HG03378 (cell line): ENCODE measurements at regions not wholly inside any gene's neighbourhood (a gene's known extent, or its start where the extent isn't known, plus 50 kb on each side); places are given as distances from the start of the nearest gene placed in this dataset.
"Not testable (repeated sequence)": the region's sequence is repeated elsewhere in the genome, so short reads cannot be mapped to it uniquely, and the experiment has no call there.

Experiments used
- ATAC-seq: cut with Tn5 transposase; IDR thresholded peaks from one replicate; pipeline ENCODE4 v1.9.1; 2021; ENCODE audit warnings: mild to moderate bottlenecking, moderate library complexity; ENCODE audit not compliant: unreplicated experiment

- ATAC-seq: no peak
Measured at GRCh38 chr5:82586181-82586580, 308.0 kb upstream of the RPS23 start.

- ATAC-seq: no peak
Measured at GRCh38 chr5:82584631-82585030, 306.5 kb upstream of the RPS23 start.

GRCh38 chr5:82583331-82583730 lies 305.2 kb upstream of the RPS23 start:
- ATAC-seq: not testable (repeated sequence)

GRCh38 chr5:82564963-82565362 lies 286.8 kb upstream of the RPS23 start:
- no peak for ATAC-seq

DNA sequence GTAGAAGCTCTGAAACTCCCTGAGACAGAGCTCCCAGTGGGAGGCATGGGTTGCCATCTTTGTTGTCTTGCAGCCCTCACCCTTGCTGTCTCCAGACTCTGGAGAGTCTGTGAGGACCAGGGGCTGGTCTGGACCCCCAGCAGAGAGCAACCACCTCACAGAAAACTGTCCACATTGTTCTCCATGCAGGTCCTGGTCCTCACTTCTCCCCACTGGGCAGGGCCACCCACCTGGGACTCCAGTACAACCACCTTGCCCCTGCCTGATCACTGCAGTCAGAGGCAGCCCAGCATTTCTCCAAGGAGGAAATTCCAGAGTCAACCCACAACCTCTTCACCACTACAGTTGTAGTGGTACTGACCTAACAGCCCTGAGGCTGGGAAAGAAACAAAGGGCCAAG lies 285.6 kb upstream of the RPS23 start:
- ATAC-seq: no peak

DNA sequence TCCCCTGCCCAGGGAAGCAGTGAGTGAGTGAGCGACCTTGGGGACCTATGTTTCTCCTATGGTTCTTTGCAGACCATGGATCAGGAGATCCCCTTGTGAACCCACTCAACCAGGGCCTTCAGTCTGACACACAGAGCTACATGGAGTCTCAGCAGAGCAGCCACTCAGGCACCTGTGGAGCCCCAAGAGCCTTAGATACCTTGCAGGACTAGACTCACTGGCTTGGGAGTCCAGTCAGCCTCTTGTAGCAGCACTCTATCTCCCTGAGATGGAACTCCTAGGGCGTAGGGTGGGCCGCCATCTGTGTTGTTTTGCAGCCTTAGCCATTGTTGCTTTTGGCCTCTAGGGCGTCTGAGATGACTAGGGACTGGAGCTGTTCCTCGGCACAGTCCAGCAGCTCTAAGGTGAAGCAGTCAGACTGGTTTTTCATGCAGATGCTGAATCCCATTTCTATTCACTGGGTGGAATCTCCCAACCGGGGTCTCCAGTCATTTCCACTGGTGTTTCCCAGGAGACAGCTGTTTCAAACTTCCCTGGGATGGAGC lies 284.6 kb upstream of the RPS23 start:
- ATAC-seq: no peak

DNA sequence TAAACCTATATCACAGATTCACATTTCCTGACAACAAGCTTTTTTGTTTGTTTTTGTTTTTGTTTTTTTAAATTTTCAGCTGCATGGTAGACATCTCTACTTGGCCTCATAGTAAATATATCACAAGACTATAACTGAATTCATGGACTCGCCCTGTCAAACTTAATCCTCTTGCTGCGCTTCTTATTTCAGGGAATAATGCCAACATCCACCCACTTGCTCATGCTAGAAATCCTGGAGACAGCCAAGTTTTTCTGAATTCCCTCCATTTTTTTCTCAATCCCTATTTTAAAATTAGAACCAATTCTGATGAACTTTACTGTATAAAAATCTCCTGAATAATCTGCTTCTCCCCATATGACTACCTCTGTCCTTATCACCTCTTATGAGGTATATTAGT lies 283.6 kb upstream of the RPS23 start:
- no peak for ATAC-seq

- ATAC-seq: no peak
Measured at GRCh38 chr5:82560969-82561368, 282.8 kb upstream of the RPS23 start.

GRCh38 chr5:82560561-82560960 lies 282.4 kb upstream of the RPS23 start:
- ATAC-seq: no peak

DNA sequence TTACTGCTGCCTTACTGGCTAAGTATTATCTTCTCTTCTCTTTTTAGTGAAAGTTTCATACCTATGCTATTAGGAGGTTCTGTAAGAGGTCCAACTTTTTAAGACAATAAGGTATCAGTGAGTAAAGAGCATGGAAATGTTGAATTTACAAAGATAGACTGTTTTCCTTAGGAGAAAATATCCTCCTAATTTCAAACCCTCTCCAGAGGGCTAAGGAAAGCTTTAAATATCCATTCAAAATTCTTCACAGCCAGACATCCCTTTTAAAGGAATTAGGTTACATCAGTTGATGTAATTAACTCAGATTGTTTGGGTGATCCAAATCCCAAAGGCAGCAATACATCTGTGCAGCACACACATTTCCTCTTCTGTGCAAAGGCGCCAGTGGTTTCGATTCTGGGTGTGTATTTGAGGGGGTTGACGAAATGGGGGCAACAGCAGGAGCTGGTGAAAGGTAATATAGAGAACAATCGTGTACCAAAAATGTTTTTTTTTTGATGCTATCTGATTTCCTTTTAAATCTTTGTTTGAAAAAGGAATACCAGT lies 273.8 kb upstream of the RPS23 start:
- ATAC-seq: no peak

DNA sequence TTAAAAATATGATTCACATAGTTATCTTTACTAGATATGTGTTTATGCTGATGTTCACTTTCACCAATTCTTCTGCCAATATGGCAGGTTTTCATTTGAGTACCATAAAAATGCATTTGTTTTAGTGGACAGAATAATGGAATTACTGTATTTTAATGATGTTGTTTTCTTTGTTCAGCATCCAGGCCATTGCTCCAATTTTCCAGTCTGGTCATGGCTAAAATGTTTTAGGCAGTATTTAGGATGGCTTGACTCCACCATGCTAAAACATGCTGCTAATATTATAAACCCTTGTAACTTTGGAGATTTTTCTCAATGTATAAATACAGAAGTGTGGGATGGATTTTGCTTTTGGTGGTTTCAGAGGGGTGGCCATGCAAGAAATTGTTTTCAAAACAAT lies 273.0 kb upstream of the RPS23 start:
- ATAC-seq: no peak

- ATAC-seq: no peak
Measured at GRCh38 chr5:82549263-82549662, 271.1 kb upstream of the RPS23 start.

DNA sequence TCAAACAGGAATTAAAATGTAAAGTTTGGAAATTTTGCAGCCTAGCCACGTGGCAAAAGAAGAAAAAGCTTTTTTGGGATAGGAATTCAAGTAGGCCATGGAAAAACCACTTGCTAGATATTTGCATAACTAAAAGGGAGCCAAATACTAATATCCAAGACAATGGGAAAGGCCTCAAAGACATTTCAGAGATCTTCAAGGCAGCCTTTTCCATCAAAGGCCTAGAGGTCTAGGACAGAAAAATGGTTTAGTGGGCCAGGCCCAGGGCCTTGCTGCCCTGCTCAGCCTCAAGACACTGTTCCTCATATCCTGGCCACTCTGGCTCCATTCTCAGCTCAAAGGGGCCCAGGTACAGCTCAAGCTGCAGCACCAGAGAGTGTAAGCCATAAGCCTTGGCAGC lies 265.9 kb upstream of the RPS23 start:
- no peak for ATAC-seq

DNA sequence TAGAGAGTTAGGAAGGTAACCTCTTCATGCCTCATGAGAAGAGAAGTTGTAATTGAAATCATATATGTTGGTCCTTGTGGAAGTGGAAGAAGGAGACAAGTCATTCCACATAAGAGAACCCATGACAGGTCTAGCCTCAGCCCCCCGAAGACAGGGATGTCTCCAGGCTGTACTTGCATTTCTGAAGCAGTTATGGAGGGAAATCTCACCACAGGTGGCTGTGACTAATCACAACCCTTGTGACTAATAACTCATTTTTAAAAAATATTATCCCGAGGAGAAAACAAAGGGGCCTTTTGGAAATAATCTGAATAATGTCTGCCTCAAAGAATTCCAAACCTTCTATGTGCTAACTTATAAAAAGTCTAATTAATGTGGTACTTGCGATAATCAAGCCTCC lies 262.1 kb upstream of the RPS23 start:
- no peak for ATAC-seq

GRCh38 chr5:82538339-82539034 lies 260.3 kb upstream of the RPS23 start:
- no peak for ATAC-seq

GRCh38 chr5:82537687-82538306 lies 259.6 kb upstream of the RPS23 start:
- no peak for ATAC-seq

- ATAC-seq: no peak
Measured at GRCh38 chr5:82534986-82535385, 256.8 kb upstream of the RPS23 start.

- not testable (repeated sequence) for ATAC-seq
Measured at GRCh38 chr5:82532075-82532474, 253.9 kb upstream of the RPS23 start.

DNA sequence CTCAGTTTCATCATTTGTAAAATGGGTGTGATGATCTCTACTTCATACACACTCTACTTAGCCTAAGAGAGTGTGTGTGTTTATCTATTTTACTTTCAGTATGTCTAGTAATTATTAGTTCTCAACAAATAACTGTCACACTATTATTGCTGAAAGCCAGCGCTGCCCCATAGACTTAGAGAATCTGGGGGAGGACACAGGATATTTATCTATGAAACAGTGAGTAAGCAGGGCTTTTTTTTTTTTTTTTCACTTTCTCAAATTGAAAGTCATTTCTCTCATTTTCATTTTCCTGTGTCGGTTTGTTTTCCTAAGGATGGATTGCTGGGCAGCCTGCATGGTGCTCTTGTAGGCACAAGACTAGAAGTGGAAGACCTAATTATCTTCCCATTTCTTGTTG lies 248.4 kb upstream of the RPS23 start:
- ATAC-seq: no peak

GRCh38 chr5:82525626-82526025 lies 247.5 kb upstream of the RPS23 start:
- no peak for ATAC-seq

GRCh38 chr5:82523633-82524032 lies 245.5 kb upstream of the RPS23 start:
- ATAC-seq: no peak

DNA sequence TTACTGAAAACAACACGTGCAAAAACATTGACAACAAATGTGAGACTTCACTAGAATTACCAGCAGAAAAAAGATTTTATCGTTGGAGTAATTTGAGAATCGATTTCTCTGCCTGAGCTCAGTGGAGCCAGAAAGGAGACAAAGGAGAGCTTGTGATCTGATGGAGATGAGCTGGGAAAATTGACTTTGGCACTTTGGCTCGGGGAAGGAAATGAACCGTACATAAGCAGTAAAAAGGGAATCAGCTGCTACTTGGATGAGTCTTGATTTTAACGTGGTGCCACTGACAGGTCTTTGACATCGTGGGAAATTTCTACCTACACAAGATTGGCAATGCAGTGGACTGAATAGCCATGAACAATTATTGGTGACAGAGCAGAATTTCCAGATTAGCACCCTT lies 244.7 kb upstream of the RPS23 start:
- no peak for ATAC-seq
